Retinal pigment epithelial cell (primary cell): ENCODE measurements at regions not wholly inside any gene's neighbourhood (a gene's known extent, or its start where the extent isn't known, plus 50 kb on each side); places are given as distances from the start of the nearest gene placed in this dataset.

ENCODE experiments used
- DNase-seq: peaks from one replicate; pipeline ENCODE4 v3.0.0-alpha.2; 2010; ENCODE audit warnings: low read depth
- H3K4me3 ChIP-seq: 2 replicates; pipeline ENCODE4 v1.5.1; 2011; ENCODE audit warnings: mild to moderate bottlenecking, low read length, control low read depth, moderate library complexity
- CTCF ChIP-seq: conservative IDR thresholded peaks from 2 replicates; pipeline ENCODE4 v1.5.1; 2011; ENCODE audit warnings: low read depth, low read length, control low read depth, inconsistent platforms

GRCh38 chr6:114435985-114436384 is 93.2 kb upstream of the HS3ST5 start:
- DNase-seq = no peak
- TF ChIP-seq CTCF = no peak

GRCh38 chr6:114432400-114432799 is 89.6 kb upstream of the HS3ST5 start:
- DNase-seq = no peak
- TF ChIP-seq CTCF = no peak
- H3K4me3 ChIP-seq = no peak overlapping the region

More at GRCh38 chr6:114435985-114436384, 93.2 kb upstream of the HS3ST5 start:
- no peak overlapping the region for H3K4me3 ChIP-seq

GRCh38 chr6:114431641-114432040 is 88.8 kb upstream of the HS3ST5 start:
- TF ChIP-seq CTCF = no peak
- DNase-seq = no peak
- no peak overlapping the region for H3K4me3 ChIP-seq

DNA sequence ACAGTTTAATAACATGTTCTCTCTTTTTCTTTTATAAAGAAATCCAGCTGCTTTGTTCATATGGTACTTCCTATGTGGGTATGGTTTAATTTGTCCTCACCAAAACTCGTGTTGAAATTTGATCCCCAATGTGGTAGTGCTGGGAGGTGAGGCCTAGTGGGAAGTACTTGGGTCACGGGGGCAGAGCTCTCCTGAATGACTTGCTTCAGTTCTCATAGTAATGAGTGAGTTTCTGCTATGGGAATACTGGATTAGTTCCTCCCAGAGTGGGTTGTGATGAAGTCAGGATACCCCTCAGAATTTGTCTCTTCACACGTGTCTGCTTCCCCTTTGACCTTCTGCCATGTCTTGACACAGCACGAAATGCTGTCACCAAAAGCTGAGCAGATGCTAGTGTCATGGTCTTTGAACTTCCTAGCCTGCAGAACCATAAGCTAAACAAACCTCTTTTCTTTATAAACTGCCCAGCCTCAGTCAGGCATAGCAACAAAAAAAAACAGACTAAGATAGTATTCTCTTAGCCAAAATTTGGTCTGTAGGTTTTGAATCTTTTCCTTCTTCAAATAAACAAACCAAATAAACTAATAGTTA is 87.8 kb upstream of the HS3ST5 start:
- DNase-seq = no peak
- no peak for TF ChIP-seq CTCF
- H3K4me3 ChIP-seq = no peak overlapping the region

DNA sequence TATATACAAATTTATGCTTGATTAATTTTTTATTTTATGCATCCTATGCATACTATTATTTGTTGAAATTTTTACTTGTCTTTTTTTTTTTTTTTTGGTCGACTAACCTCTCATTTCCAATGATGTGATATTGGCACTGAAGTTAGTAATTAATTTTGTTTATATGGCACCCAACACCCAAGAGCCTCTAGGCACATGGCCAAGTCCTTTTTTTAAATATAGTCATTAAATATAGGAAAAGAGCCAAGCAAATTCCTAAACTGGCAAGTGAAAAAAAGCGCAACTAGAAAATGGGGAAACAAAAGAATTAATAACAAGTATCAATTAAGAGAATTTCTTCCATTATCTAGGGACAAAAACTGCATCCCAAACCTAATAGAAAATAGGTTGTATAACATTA is 85.5 kb upstream of the HS3ST5 start:
- TF ChIP-seq CTCF = no peak
- DNase-seq = no peak
- no peak overlapping the region for H3K4me3 ChIP-seq

DNA sequence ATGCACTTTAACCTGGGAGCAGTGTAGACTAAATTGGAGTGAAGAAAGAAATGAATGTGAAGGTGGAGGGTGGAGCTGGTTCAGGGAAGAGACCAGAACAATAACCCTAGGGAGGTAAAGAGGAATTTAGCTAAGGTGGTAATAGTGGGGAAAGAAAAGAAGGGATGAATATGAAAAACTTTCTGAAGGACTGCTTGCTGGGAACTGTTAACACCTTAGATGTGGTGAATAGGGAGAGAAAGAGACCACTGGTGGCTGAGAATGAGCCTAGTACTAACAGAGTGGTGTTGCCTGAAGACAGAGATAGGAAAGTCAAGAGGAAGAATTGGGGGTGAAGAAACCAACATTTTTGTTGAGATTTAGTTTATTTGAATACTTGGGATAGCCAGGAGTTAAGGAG is 78.4 kb upstream of the HS3ST5 start:
- no peak for DNase-seq
- no peak overlapping the region for H3K4me3 ChIP-seq
- no peak for TF ChIP-seq CTCF

- no peak for DNase-seq
These were observed 76.4 kb upstream of the HS3ST5 start for GRCh38 chr6:114419175-114419574.

More at GRCh38 chr6:114419175-114419574, 76.4 kb upstream of the HS3ST5 start:
- no peak for TF ChIP-seq CTCF
- H3K4me3 ChIP-seq = no peak overlapping the region
